HTR-8/SVneo (cell line): ENCODE measurements at regions not wholly inside any gene's neighbourhood (a gene's known extent, or its start where the extent isn't known, plus 50 kb on each side); places are given as distances from the start of the nearest gene placed in this dataset.
"Not testable (repeated sequence)": the region's sequence is repeated elsewhere in the genome, so short reads cannot be mapped to it uniquely, and the experiment has no call there.

Source experiments
- DNase-seq: peaks from one replicate; pipeline ENCODE4 v3.0.0; 2011; ENCODE audit warnings: low spot score, mixed read lengths; ENCODE audit not compliant: insufficient read length
- FAIRE-seq: peaks from 2 replicates; lab custom pipeline; 2011; peaks lifted over from hg19 to GRCh38; lab: Jason Lieb, UNC

- DNase-seq, FAIRE-seq: not testable (repeated sequence)
Observed at GRCh38 chr17:30648015-30648620, 170.9 kb downstream of the GOSR1 start.

GRCh38 chr17:30645875-30646274 is 168.7 kb downstream of the GOSR1 start:
- not testable (repeated sequence) for FAIRE-seq

GRCh38 chr17:30644713-30645112 is 167.5 kb downstream of the GOSR1 start:
- peak; percentile 26 for FAIRE-seq
- not testable (repeated sequence) for DNase-seq

More at GRCh38 chr17:30645875-30646274, 168.7 kb downstream of the GOSR1 start:
- DNase-seq = not testable (repeated sequence)

GRCh38 chr17:30644287-30644686 is 167.1 kb downstream of the GOSR1 start:
- not testable (repeated sequence) for DNase-seq, FAIRE-seq

- not testable (repeated sequence) for DNase-seq, FAIRE-seq
Observed at GRCh38 chr17:30641428-30641827, 164.2 kb downstream of the GOSR1 start.

GRCh38 chr17:30639391-30639790 is 162.2 kb downstream of the GOSR1 start:
- FAIRE-seq, DNase-seq: not testable (repeated sequence)

GRCh38 chr17:30638968-30639367 is 161.8 kb downstream of the GOSR1 start:
- DNase-seq = not testable (repeated sequence)

GRCh38 chr17:30631651-30632050 is 154.4 kb downstream of the GOSR1 start:
- DNase-seq, FAIRE-seq: not testable (repeated sequence)

More at GRCh38 chr17:30638968-30639367, 161.8 kb downstream of the GOSR1 start:
- not testable (repeated sequence) for FAIRE-seq

- not testable (repeated sequence) for FAIRE-seq, DNase-seq
Observed at GRCh38 chr17:30625380-30625779, 148.2 kb downstream of the GOSR1 start.

GRCh38 chr17:30624180-30624579 is 147.0 kb downstream of the GOSR1 start:
- FAIRE-seq, DNase-seq: not testable (repeated sequence)

GRCh38 chr17:30609682-30610081 is 132.5 kb downstream of the GOSR1 start:
- DNase-seq, FAIRE-seq: not testable (repeated sequence)

GRCh38 chr17:30605523-30605922 is 128.3 kb downstream of the GOSR1 start:
- FAIRE-seq (no peak), DNase-seq (no peak)

GRCh38 chr17:30605027-30605426 is 127.8 kb downstream of the GOSR1 start:
- FAIRE-seq = no peak
- DNase-seq = no peak

- DNase-seq, FAIRE-seq: not testable (repeated sequence)
Observed at GRCh38 chr17:30602396-30602795, 125.2 kb downstream of the GOSR1 start.

- not testable (repeated sequence) for DNase-seq, FAIRE-seq
Observed at GRCh38 chr17:30601984-30602383, 124.8 kb downstream of the GOSR1 start.

GRCh38 chr17:30600830-30601494 is 123.8 kb downstream of the GOSR1 start:
- DNase-seq = no peak
- FAIRE-seq = no peak

- FAIRE-seq = no peak
- DNase-seq = peak; percentile 94
Observed at GRCh38 chr17:30600060-30600829, 123.0 kb downstream of the GOSR1 start.

- FAIRE-seq (no peak), DNase-seq (no peak)
Observed at GRCh38 chr17:30599428-30600059, 122.3 kb downstream of the GOSR1 start.

- no peak for DNase-seq
- FAIRE-seq = no peak
Observed at GRCh38 chr17:30597776-30598288, 120.6 kb downstream of the GOSR1 start.
